ENCODE measurements at regions not wholly inside any gene's neighbourhood (a gene's known extent, or its start where the extent isn't known, plus 50 kb on each side); places are given as distances from the start of the nearest gene placed in this dataset.

GRCh38 chr20:48469026-48469425 lies 358.8 kb downstream of the PREX1 start:
- TF ChIP-seq POLR2A (IDR thresholded peaks at IDR 0.05), result no peak
- TF ChIP-seq, protein P1, sequence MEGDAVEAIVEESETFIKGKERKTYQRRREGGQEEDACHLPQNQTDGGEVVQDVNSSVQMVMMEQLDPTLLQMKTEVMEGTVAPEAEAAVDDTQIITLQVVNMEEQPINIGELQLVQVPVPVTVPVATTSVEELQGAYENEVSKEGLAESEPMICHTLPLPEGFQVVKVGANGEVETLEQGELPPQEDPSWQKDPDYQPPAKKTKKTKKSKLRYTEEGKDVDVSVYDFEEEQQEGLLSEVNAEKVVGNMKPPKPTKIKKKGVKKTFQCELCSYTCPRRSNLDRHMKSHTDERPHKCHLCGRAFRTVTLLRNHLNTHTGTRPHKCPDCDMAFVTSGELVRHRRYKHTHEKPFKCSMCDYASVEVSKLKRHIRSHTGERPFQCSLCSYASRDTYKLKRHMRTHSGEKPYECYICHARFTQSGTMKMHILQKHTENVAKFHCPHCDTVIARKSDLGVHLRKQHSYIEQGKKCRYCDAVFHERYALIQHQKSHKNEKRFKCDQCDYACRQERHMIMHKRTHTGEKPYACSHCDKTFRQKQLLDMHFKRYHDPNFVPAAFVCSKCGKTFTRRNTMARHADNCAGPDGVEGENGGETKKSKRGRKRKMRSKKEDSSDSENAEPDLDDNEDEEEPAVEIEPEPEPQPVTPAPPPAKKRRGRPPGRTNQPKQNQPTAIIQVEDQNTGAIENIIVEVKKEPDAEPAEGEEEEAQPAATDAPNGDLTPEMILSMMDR (IDR thresholded peaks at IDR 0.05), result no peak

Measured in right lobe of liver (tissue), 4 donors.